Parathyroid adenoma (tissue), 2 donors: ENCODE measurements at regions not wholly inside any gene's neighbourhood (a gene's known extent, or its start where the extent isn't known, plus 50 kb on each side); places are given as distances from the start of the nearest gene placed in this dataset.
"Not testable (repeated sequence)": the region's sequence is repeated elsewhere in the genome, so short reads cannot be mapped to it uniquely, and the experiment has no call there.

Experiments used
- H2AFZ ChIP-seq: fragments of 300-600 bp; sonication (generic); one replicate; pipeline ENCODE4 v1.7.0; 2017; ENCODE audit warnings: antibody characterized with exemption, mild to moderate bottlenecking
- H3K27ac ChIP-seq: fragments of 300-600 bp; sonication (generic); one replicate; pipeline ENCODE4 v1.7.0; 2017
- H3K27me3 ChIP-seq: fragments of 300-600 bp; sonication (generic); one replicate; pipeline ENCODE4 v1.7.0; 2017; ENCODE audit warnings: low read length; ENCODE audit not compliant: control insufficient read depth, insufficient read depth
- H3K36me3 ChIP-seq: fragments of 300-600 bp; sonication (generic); one replicate; pipeline ENCODE4 v1.7.0; 2017; ENCODE audit warnings: low read length; ENCODE audit not compliant: control insufficient read depth, insufficient read depth
- H3K4me1 ChIP-seq: fragments of 300-600 bp; sonication (generic); one replicate; pipeline ENCODE4 v1.7.0; 2017; ENCODE audit warnings: control low read depth
- H3K4me2 ChIP-seq: fragments of 300-600 bp; sonication (generic); one replicate; pipeline ENCODE4 v1.7.0; 2017; ENCODE audit warnings: low read length
- H3K4me3 ChIP-seq: fragments of 300-600 bp; sonication (generic); one replicate; pipeline ENCODE4 v1.7.0; 2017; ENCODE audit warnings: low read depth, low read length
- H3K79me2 ChIP-seq: fragments of 300-600 bp; sonication (generic); one replicate; pipeline ENCODE4 v1.7.0; 2017; ENCODE audit warnings: control low read depth
- H3K9ac ChIP-seq: fragments of 300-600 bp; sonication (generic); one replicate; pipeline ENCODE4 v1.7.0; 2017; ENCODE audit warnings: mild to moderate bottlenecking
- H3K9me3 ChIP-seq: fragments of 300-600 bp; sonication (generic); one replicate; pipeline ENCODE4 v1.7.0; 2017; ENCODE audit warnings: low read length; ENCODE audit not compliant: control insufficient read depth
- CTCF ChIP-seq: fragments of 300-600 bp; sonication (generic); IDR thresholded peaks from one replicate; pipeline ENCODE4 v1.7.0; 2017; ENCODE audit warnings: antibody characterized with exemption, mild to moderate bottlenecking
- donor health status: primary hyperparathyroidism.

- not testable (repeated sequence) for H3K36me3 ChIP-seq, H3K9me3 ChIP-seq, H3K79me2 ChIP-seq, H3K27me3 ChIP-seq, H3K4me1 ChIP-seq, H3K4me2 ChIP-seq, H3K4me3 ChIP-seq, H2AFZ ChIP-seq, H3K9ac ChIP-seq, H3K27ac ChIP-seq
Observed at GRCh38 chr7:56697058-56697457, 435.2 kb downstream of the ZNF479 start.

DNA sequence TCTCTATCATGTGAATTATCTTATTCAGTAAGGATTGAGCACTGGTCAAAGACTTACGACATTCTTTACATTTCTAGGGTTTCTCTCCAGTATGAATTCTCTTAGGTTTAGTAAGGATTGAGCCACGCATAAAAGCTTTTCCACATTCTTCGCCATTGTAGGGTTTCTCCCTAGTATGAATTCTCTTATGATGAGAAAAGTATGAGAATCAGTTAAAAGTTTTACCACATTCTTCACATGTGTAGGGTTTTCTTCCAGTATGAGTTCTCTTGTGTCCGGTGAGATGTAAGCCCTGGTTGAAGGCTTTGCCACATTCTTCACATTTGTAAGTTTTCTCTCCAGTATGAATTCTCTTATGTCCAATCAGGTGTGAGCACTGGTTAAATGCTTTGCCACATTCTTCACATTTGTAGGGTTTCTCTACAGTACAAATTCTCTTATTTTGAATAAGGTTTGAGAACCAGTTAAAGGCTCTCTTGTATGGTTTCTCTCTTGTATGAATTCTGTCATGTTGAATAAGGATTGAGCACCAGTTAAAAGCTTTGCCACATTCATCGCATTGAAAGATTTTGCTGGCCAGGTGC lies 445.9 kb downstream of the ZNF479 start:
- Histone ChIP-seq H3K79me2 (no peaks in the 10 kb centered on the region), H2AFZ (no peak overlapping the region), H3K9ac (no peak overlapping the region), H3K9me3 (no peaks in the 10 kb centered on the region), H3K4me1 (no peaks in the 10 kb centered on the region), H3K4me2 (no peak overlapping the region), H3K27ac (no peak overlapping the region), H3K27me3 (no peaks in the 10 kb centered on the region), H3K4me3 (no peak overlapping the region), H3K36me3 (no peaks in the 10 kb centered on the region)
- no peak for TF ChIP-seq CTCF

DNA sequence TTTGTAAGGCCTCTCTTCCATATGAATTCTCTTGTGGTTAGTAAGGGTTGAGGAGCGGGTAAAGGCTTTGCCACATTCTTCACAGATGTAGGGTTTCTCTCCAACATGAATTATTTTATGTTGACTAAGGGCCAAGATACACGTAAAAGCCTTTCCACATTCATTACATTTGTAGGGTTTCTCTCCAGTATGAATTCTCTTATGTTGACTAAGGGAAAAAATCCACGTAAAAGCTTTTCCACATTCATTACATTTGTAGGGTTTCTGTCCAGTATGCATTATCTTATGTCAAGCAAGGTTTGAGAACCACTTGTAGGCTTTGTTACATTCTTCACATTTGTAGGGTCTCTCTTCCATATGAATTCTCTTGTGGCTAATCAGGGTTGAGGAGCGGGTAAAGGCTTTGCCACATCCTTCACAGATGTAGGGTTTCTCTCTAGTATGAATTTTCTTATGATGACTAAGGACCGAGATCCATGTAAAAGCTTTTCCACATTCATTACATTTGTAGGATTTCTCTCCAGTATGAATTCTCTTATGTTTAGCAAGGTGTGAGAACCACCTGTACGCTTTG lies 493.0 kb downstream of the ZNF479 start:
- Histone ChIP-seq H3K27me3 (no peaks in the 10 kb centered on the region), H3K4me3 (no peak overlapping the region), H3K9ac (no peak overlapping the region), H3K4me2 (no peak overlapping the region), H3K79me2 (no peaks in the 10 kb centered on the region), H2AFZ (no peak overlapping the region), H3K4me1 (no peaks in the 10 kb centered on the region), H3K9me3 (no peaks in the 10 kb centered on the region), H3K36me3 (no peaks in the 10 kb centered on the region), H3K27ac (no peak overlapping the region)
- TF ChIP-seq CTCF: no peak

- TF ChIP-seq CTCF: no peak
- Histone ChIP-seq H3K36me3 (no peaks in the 10 kb centered on the region), H3K9ac (no peak overlapping the region), H2AFZ (no peak overlapping the region), H3K27ac (no peak overlapping the region), H3K9me3 (no peaks in the 10 kb centered on the region), H3K4me3 (no peak overlapping the region), H3K27me3 (no peaks in the 10 kb centered on the region), H3K79me2 (no peaks in the 10 kb centered on the region), H3K4me1 (no peaks in the 10 kb centered on the region), H3K4me2 (no peak overlapping the region)
Observed at GRCh38 chr7:56609852-56610355, 493.7 kb upstream of the NUPR2 start.

DNA sequence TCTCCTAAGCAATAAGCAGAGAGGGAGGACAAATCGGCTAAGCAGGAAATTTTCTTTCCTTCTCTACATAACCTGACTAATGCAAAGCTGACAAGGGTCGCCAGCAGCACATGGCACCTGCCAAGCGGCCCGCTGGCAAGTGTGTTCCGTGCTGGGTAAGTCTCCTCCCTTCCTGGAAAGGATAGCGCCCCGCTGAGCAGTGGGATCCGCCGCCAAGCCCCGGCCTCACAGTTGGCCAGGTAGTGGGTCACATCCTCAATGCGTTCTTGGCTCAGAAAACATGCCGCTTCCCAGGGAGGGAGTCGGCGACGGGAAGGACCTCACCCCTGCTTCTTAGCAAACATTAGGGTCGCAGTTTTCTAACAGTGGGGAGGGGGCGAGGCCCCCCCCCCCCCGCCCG lies 488.9 kb upstream of the NUPR2 start:
- H3K9ac ChIP-seq: no peak overlapping the region
- H3K27ac ChIP-seq: no peak overlapping the region
- H3K4me2 ChIP-seq: no peak overlapping the region
- no peaks in the 10 kb centered on the region for H3K79me2 ChIP-seq
- H3K4me1 ChIP-seq: no peaks in the 10 kb centered on the region
- H2AFZ ChIP-seq: no peak overlapping the region
- H3K27me3 ChIP-seq: no peaks in the 10 kb centered on the region
- no peaks in the 10 kb centered on the region for H3K9me3 ChIP-seq
- H3K4me3 ChIP-seq: no peak overlapping the region
- H3K36me3 ChIP-seq: no peaks in the 10 kb centered on the region
- TF ChIP-seq CTCF: no peak
